ENCODE measurements at regions not wholly inside any gene's neighbourhood (a gene's known extent, or its start where the extent isn't known, plus 50 kb on each side); places are given as distances from the start of the nearest gene placed in this dataset.

GRCh38 chr11:24134879-24135589 is 361.8 kb upstream of the LUZP2 start:
- no peak for DNase-seq (ENCODE audit: low read depth)
- H3K4me3 ChIP-seq (ENCODE audit: low read depth, low read length), result no peak overlapping the region
- in situ Hi-C loops (cut with HindIII; ENCODE audit: low sequenced_read_pairs), result no loop called here
- TF ChIP-seq CTCF (IDR thresholded peaks at IDR 0.05; ENCODE audit: low read depth, low read length, missing control alignments), result no peak

GRCh38 chr11:24142062-24142461 is 354.8 kb upstream of the LUZP2 start:
- no peak overlapping the region for H3K4me3 ChIP-seq (ENCODE audit: low read depth, low read length)
- DNase-seq (ENCODE audit: low read depth), result no peak
- in situ Hi-C loops (cut with HindIII; ENCODE audit: low sequenced_read_pairs), result no loop called here
- no peak for TF ChIP-seq CTCF (IDR thresholded peaks at IDR 0.05; ENCODE audit: low read depth, low read length, missing control alignments)

- in situ Hi-C loops (cut with HindIII; ENCODE audit: low sequenced_read_pairs), result no loop called here
Observed at GRCh38 chr11:24145411-24145810, 351.4 kb upstream of the LUZP2 start.

GRCh38 chr11:24153337-24153736 is 343.5 kb upstream of the LUZP2 start:
- H3K4me3 ChIP-seq (ENCODE audit: low read depth, low read length), result no peak overlapping the region
- TF ChIP-seq CTCF (IDR thresholded peaks at IDR 0.05; ENCODE audit: low read depth, low read length, missing control alignments), result no peak
- DNase-seq (ENCODE audit: low read depth), result no peak
- in situ Hi-C loops (cut with HindIII; ENCODE audit: low sequenced_read_pairs), result no loop called here

More at GRCh38 chr11:24145411-24145810, 351.4 kb upstream of the LUZP2 start:
- DNase-seq (ENCODE audit: low read depth), result no peak
- no peak overlapping the region for H3K4me3 ChIP-seq (ENCODE audit: low read depth, low read length)
- no peak for TF ChIP-seq CTCF (IDR thresholded peaks at IDR 0.05; ENCODE audit: low read depth, low read length, missing control alignments)

GRCh38 chr11:24155792-24156191 is 341.1 kb upstream of the LUZP2 start:
- in situ Hi-C loops (cut with HindIII; ENCODE audit: low sequenced_read_pairs), result no loop called here
- TF ChIP-seq CTCF (IDR thresholded peaks at IDR 0.05; ENCODE audit: low read depth, low read length, missing control alignments), result no peak
- H3K4me3 ChIP-seq (ENCODE audit: low read depth, low read length), result no peak overlapping the region
- DNase-seq (ENCODE audit: low read depth), result no peak

- DNase-seq (ENCODE audit: low read depth), result no peak
- in situ Hi-C loops (cut with HindIII; ENCODE audit: low sequenced_read_pairs), result no loop called here
- no peak overlapping the region for H3K4me3 ChIP-seq (ENCODE audit: low read depth, low read length)
- no peak for TF ChIP-seq CTCF (IDR thresholded peaks at IDR 0.05; ENCODE audit: low read depth, low read length, missing control alignments)
Observed at GRCh38 chr11:24157316-24157715, 339.5 kb upstream of the LUZP2 start.
